ENCODE measurements at regions not wholly inside any gene's neighbourhood (a gene's known extent, or its start where the extent isn't known, plus 50 kb on each side); places are given as distances from the start of the nearest gene placed in this dataset.

- TF ChIP-seq CTCF (IDR thresholded peaks at IDR 0.05) = no peak
- TF ChIP-seq POLR2A (IDR thresholded peaks at IDR 0.05) = no peak
- Histone ChIP-seq H3K27ac (no peak overlapping the region), H3K27me3 (peaks cover 0 to 57% (median 0%) of the 10 kb centered on the region in 4 donors), H3K4me3 (no peak overlapping the region), H3K36me3 (no peaks in the 10 kb centered on the region), H3K4me1 (no peaks in the 10 kb centered on the region), H3K9me3 (no peaks in the 10 kb centered on the region)
- intact Hi-C loops (cut with DNase I) = no loop called here
- no peak for DNase-seq
- 66 to 70% methylated on average over 6 to 7 of the region's 12 CpGs for WGBS, 2 donors
These were observed 75.3 kb downstream of the INHBB start for GRCh38 chr2:120421126-120421829.

DNA sequence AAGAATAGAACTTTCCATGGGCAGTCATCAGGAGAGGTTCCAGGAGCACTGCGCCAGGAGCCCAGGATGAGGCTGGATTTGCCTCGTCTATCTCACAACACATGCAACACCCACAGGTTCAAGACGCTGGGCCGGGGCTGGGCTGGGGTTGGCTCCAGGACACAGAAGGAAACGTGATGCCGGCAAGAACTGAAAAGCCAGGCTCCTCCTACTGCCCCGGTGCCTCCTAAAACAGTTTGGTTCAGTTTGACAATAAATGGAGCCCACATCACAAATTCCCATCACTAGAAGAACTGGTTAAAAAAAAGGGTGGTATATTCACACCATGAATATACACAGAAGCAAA, 75.9 kb downstream of the INHBB start:
- no peaks in the 10 kb centered on the region for H3K36me3 ChIP-seq
- H3K4me3 ChIP-seq = no peak overlapping the region
- H3K4me1 ChIP-seq = no peaks in the 10 kb centered on the region
- intact Hi-C loops (cut with DNase I) = no loop called here
- no peaks in the 10 kb centered on the region for H3K9me3 ChIP-seq
- 21 to 100% methylated on average over 1 to 5 of the region's 7 CpGs for WGBS, 2 donors
- DNase-seq = no peak
- no peak overlapping the region for H3K27ac ChIP-seq
- peaks cover 0 to 61% (median 0%) of the 10 kb centered on the region in 4 donors for H3K27me3 ChIP-seq
- TF ChIP-seq POLR2A (IDR thresholded peaks at IDR 0.05) = no peak
- TF ChIP-seq CTCF (IDR thresholded peaks at IDR 0.05) = no peak

- H3K27ac ChIP-seq = no peak overlapping the region
- no peaks in the 10 kb centered on the region for H3K36me3 ChIP-seq
- no peak overlapping the region for H3K4me3 ChIP-seq
- H3K4me1 ChIP-seq = no peaks in the 10 kb centered on the region
- DNase-seq = no peak
- 67 to 70% methylated on average over 6 to 9 of the region's 9 CpGs for WGBS, 2 donors
- H3K27me3 ChIP-seq = peaks cover 0 to 64% (median 0%) of the 10 kb centered on the region in 4 donors
- TF ChIP-seq POLR2A (IDR thresholded peaks at IDR 0.05) = no peak
- no peak for TF ChIP-seq CTCF (IDR thresholded peaks at IDR 0.05)
- intact Hi-C loops (cut with DNase I) = no loop called here
- H3K9me3 ChIP-seq = no peaks in the 10 kb centered on the region
These were observed 76.7 kb downstream of the INHBB start for GRCh38 chr2:120422465-120423160.

DNA sequence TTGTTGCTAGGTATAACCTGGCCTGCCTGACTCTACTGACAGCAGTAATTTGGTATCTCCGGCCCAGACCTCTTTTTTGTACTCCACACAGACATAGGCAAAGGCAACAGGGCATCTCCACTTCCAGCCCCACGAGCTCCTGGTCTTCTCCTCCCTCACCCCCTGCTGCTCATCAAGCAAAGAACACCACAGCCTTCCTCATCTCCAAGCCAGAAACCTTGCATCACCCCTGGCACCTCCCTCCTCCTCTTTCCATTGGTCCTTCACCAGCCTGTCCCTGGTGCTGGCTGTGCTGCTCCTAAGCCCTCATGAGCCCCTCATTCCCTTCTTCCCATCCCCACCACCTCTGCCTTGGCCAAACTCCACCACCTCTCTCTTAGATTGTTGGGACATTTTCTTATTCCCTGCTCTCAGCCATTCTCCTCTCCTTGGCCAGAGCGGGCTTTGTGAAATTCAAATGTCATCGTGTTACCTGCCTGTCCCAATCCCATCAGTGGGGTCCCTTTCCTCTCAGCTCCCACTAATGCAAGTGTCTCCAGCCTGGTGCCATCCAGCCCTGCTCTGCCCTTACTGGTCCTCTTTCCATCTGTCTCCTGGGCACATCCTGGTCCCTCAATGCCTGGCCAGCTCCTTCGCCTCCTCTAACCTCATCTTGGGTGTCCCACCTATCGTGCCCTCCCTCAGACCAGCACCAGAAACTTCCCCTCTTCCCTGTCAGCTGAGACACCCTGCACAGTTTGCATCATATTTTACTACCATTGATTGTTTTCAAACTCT, 77.4 kb downstream of the INHBB start:
- WGBS, 2 donors = 63 to 79% methylated on average over 6 of the region's 6 CpGs
- no peak overlapping the region for H3K27ac ChIP-seq
- H3K4me3 ChIP-seq = no peak overlapping the region
- H3K36me3 ChIP-seq = no peaks in the 10 kb centered on the region
- peaks cover 0 to 68% (median 0%) of the 10 kb centered on the region in 4 donors for H3K27me3 ChIP-seq
- TF ChIP-seq POLR2A (IDR thresholded peaks at IDR 0.05) (no peak), CTCF (IDR thresholded peaks at IDR 0.05) (no peak)
- no peaks in the 10 kb centered on the region for H3K9me3 ChIP-seq
- H3K4me1 ChIP-seq = no peaks in the 10 kb centered on the region
- intact Hi-C loops (cut with DNase I) = no loop called here
- DNase-seq = no peak

GRCh38 chr2:120424274-120424796, 78.4 kb downstream of the INHBB start:
- Histone ChIP-seq H3K4me1 (no peaks in the 10 kb centered on the region), H3K9me3 (no peaks in the 10 kb centered on the region), H3K36me3 (no peaks in the 10 kb centered on the region), H3K27me3 (peaks cover 0 to 62% (median 0%) of the 10 kb centered on the region in 4 donors), H3K4me3 (no peak overlapping the region), H3K27ac (no peak overlapping the region)
- WGBS, 2 donors = 85 to 95% methylated on average over 4 to 11 of the region's 13 CpGs
- DNase-seq = no peak
- intact Hi-C loops (cut with DNase I) = no loop called here
- TF ChIP-seq POLR2A (IDR thresholded peaks at IDR 0.05) (no peak), CTCF (IDR thresholded peaks at IDR 0.05) (no peak)

Data from esophagus squamous epithelium (tissue), 5 donors.